Central memory CD8-positive, alpha-beta T cell (primary cell): ENCODE measurements at regions not wholly inside any gene's neighbourhood (a gene's known extent, or its start where the extent isn't known, plus 50 kb on each side); places are given as distances from the start of the nearest gene placed in this dataset.
A peak's percentile ranks its signal among the peaks of the same experiment; 100 is the strongest.

ENCODE experiments used
- ATAC-seq: fragments of 150-1000 bp; cut with Tn5 transposase; replicated peaks from 2 replicates; pipeline ENCODE4 v1.10.0; 2022; ENCODE audit warnings: mild to moderate bottlenecking, moderate FRiP score, moderate number of reproducible peaks; ENCODE audit not compliant: poor library complexity, severe bottlenecking; ENCODE audit errors: extremely low read depth
- DNase-seq, 2 donors: peaks; one replicate each; pipeline ENCODE4 v3.0.0; 2021; ENCODE audit warnings: low spot score in 2 of 2
- H3K27ac Mint-ChIP-seq: one replicate; pipeline ENCODE4 v1.8.0; 2022; ENCODE audit warnings: low read depth, mild to moderate bottlenecking, moderate library complexity, mixed read lengths
- H3K27me3 Mint-ChIP-seq: one replicate; pipeline ENCODE4 v1.8.0; 2022; ENCODE audit warnings: mixed read lengths
- H3K36me3 Mint-ChIP-seq: one replicate; pipeline ENCODE4 v1.8.0; 2022; ENCODE audit warnings: mild to moderate bottlenecking, moderate library complexity, mixed read lengths; ENCODE audit not compliant: insufficient read depth
- H3K4me1 Mint-ChIP-seq: one replicate; pipeline ENCODE4 v1.8.0; 2022; ENCODE audit warnings: mixed read lengths
- H3K4me3 Mint-ChIP-seq: one replicate; pipeline ENCODE4 v1.8.0; 2022; ENCODE audit warnings: mild to moderate bottlenecking, moderate library complexity, mixed read lengths
- H3K9me3 Mint-ChIP-seq: one replicate; pipeline ENCODE4 v1.8.0; 2022; ENCODE audit warnings: mixed read lengths

DNA sequence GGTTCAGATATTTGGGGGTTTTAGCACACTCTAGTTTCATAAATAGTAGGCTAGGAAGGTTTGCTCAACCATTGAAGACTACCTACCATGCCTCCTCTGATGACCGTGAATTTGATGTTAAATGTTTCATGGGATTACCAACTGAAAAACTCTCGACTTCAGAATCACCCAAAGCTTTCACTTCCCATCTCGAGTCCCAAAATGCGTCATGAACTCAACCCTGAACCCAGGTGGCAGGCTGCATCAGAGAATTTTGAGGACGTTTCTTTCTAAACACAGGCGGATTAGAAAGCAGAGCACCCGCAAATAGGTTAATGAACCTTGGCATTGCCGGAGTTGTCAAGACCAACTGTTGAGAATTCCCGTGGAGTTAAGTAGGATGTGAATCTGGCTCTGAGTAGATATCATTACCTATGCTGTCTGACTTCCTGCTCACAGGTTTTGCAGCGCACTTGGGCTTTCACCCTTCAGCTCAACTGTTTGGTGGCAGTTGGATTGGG, 98.4 kb upstream of the ADTRP start:
- Mint-ChIP-seq H3K27me3 (peaks cover 46% of the 10 kb centered on the region), H3K27ac (no peak overlapping the region), H3K36me3 (no peaks in the 10 kb centered on the region), H3K4me3 (no peak overlapping the region), H3K4me1 (no peaks in the 10 kb centered on the region), H3K9me3 (peaks cover 11% of the 10 kb centered on the region)
- ATAC-seq (no peak), DNase-seq (no peak)

DNA sequence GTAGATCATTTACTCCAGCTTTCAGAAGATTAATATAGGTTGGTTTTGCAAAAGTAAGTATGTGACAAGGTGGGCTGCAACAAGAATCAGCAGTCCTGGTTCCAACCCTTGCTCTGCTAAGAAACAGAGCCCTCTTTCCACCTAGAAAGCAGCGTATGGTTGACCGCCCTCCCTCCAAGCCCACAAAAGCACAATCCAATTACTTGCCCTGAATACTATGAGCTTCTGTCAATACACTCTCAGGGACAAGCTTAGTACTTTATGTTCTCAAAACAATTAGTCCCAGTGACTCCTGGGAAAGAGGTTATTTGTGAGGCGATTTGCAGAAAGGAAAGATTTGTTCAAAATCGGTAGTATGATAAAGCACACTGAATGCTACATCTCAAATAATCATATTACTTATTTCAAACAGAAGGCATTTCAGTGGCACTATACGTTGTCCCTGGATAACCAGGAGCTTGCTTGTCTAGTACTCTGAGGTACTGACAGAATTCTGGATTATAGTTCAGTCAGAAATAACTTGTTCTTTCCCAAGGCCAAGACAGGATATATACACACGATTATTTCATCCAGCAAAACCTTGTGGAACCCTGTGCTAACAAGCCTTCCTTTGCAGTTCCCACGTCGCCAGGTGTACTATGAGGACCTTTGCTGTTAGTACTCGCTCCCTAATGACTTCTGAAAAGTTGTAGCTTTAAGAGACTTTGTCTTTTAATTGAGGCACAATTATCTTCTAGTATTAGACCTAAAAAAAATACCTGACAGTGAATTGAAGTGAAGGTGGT, 96.9 kb upstream of the ADTRP start:
- peaks cover 5% of the 10 kb centered on the region for H3K9me3 Mint-ChIP-seq
- H3K4me3 Mint-ChIP-seq, result no peak overlapping the region
- H3K27ac Mint-ChIP-seq, result no peak overlapping the region
- no peaks in the 10 kb centered on the region for H3K4me1 Mint-ChIP-seq
- ATAC-seq (no peak), DNase-seq (no peak)
- no peaks in the 10 kb centered on the region for H3K36me3 Mint-ChIP-seq
- peaks cover 39% of the 10 kb centered on the region for H3K27me3 Mint-ChIP-seq

DNA sequence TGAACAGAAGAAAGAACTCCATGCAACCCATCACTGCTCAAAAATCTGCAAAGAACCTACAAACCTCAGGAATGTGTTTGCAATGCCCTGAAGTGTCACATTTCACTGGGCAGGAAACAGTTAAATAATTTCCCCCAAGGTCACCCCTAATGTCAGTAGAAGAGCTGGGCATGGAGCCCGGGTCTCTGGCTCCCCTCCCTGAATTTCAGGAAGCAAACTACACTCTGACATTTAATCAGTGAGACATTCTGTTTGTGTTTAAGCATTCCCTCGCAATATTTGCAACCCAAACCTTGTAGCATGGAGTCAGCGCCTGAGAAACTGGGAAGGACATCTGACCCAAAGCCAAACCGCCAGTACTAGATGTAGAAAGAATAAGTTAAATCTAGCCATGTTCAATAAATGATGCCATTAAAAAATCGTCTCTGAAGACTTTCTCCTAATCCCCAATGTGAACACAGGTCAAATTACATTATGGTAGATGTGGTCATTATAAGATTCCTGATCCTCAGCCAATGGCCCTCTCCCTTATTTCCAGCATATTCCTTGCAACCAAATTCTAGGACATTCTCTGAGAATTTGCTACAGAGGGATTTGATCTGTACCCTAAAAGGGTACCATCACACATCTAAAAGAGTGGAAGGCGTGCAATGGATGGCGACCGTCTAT, 91.2 kb upstream of the ADTRP start:
- no peaks in the 10 kb centered on the region for H3K36me3 Mint-ChIP-seq

DNA sequence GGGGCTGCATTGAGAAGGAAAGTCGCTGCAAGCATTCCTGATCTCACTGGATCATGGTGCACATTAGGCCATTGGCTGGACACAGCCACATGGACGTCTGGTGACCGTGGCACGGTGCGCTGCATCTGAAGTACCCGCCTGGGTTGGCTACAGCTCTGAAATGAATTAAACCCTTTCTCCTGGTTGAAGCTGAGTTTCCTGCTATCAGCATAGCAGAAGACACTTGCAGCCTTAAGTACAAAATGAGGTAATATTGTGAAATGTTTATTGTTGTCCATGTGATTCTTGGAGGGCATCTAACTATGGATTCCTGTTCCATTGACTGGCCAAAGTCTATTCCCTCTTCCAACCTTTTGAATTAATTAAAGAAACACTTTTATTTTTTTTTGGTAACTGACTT, 89.8 kb upstream of the ADTRP start:
- Mint-ChIP-seq H3K9me3 (no peaks in the 10 kb centered on the region), H3K4me3 (no peak overlapping the region), H3K27me3 (peaks cover 23% of the 10 kb centered on the region), H3K27ac (no peak overlapping the region), H3K4me1 (no peaks in the 10 kb centered on the region), H3K36me3 (no peaks in the 10 kb centered on the region)
- no peak for DNase-seq
- ATAC-seq, result no peak

More for the DNA sequence above, 91.2 kb upstream of the ADTRP start:
- Mint-ChIP-seq H3K4me1 (no peaks in the 10 kb centered on the region), H3K9me3 (no peaks in the 10 kb centered on the region), H3K27ac (no peak overlapping the region), H3K27me3 (peaks cover 26% of the 10 kb centered on the region), H3K4me3 (no peak overlapping the region)
- DNase-seq (no peak), ATAC-seq (no peak)

DNA sequence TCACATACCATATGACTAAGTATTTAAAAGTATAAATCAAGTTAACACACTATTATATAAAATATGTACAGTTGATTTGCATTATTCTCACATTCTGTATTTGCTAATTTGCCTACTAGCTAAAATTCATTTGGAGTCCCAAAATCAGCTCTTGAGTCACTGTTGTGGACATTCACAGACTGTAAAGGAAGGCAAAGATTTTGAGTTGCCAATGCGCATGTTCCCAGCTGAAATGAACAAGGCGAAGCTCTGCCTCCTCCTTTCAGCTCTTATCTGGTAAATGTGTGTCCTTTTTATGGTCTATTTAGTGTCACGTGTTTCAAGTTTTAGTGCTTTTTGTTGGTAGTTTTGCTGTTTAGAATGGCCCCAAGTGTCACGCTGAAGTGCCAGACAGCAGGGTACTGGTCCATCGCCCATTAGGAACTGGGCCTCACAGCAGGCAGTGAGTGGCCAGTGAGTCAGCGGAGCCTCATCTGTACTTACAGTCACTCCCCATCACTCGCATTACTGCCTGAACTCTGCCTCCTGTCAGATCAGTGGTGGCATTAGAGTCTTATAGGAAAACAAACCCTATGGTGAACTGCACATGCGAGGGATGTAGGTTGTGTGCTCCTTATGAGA, 87.2 kb upstream of the ADTRP start:
- Mint-ChIP-seq H3K4me3 (no peak overlapping the region), H3K4me1 (no peaks in the 10 kb centered on the region), H3K9me3 (no peaks in the 10 kb centered on the region), H3K27me3 (peaks cover 16% of the 10 kb centered on the region), H3K27ac (no peak overlapping the region), H3K36me3 (no peaks in the 10 kb centered on the region)
- ATAC-seq, result no peak
- DNase-seq, result no peak

- ATAC-seq (no peak), DNase-seq (no peak)
- no peaks in the 10 kb centered on the region for H3K36me3 Mint-ChIP-seq
- H3K9me3 Mint-ChIP-seq, result no peaks in the 10 kb centered on the region
- no peak overlapping the region for H3K4me3 Mint-ChIP-seq
- H3K27me3 Mint-ChIP-seq, result peaks cover 31% of the 10 kb centered on the region
- H3K4me1 Mint-ChIP-seq, result no peaks in the 10 kb centered on the region
- H3K27ac Mint-ChIP-seq, result no peak overlapping the region
These were observed 79.8 kb upstream of the ADTRP start for GRCh38 chr6:11858439-11858838.

GRCh38 chr6:11855743-11856142, 77.1 kb upstream of the ADTRP start:
- Mint-ChIP-seq H3K27me3 (peaks cover 30% of the 10 kb centered on the region), H3K4me1 (no peaks in the 10 kb centered on the region), H3K4me3 (no peak overlapping the region), H3K9me3 (no peaks in the 10 kb centered on the region), H3K36me3 (no peaks in the 10 kb centered on the region), H3K27ac (no peak overlapping the region)
- ATAC-seq (no peak), DNase-seq (no peak)

DNA sequence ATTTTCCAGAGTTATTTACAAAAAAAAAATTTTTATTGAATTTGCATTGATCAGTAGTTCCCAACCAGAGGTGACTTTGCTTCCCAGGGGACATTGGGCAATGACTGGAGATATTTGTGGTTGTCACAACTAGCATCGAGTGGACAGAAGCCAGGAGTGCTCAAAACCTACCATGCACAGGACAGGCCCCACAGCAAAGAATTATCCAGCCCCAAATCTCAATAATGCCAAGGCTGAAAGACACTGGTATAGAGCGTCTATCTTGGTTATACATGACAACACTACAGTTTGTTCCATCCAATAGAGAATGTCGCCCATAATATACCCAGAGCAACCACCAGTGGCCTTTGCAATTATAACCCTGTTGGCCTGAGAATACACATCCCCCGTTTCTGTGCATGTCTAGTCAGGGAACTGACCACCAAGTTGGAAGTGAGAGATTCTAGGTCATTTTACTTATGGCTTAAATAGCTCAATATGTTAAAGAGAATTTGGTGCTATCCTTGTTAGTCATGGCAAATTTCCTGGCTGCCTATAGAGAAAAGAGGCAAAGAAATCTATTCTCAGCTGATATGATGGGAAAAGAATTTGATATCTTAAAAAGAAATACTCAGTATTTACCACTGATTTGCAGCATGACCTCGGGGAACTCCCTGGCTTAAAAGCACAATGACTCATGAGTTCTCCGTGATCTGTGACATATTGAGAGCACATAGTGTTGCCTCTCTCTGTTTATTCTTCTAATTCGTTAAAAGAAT, 76.0 kb upstream of the ADTRP start:
- H3K27me3 Mint-ChIP-seq, result peaks cover 22% of the 10 kb centered on the region
- H3K36me3 Mint-ChIP-seq, result no peaks in the 10 kb centered on the region
- DNase-seq (no peak), ATAC-seq (no peak)
- H3K4me3 Mint-ChIP-seq, result no peak overlapping the region
- no peaks in the 10 kb centered on the region for H3K9me3 Mint-ChIP-seq
- H3K4me1 Mint-ChIP-seq, result no peaks in the 10 kb centered on the region
- H3K27ac Mint-ChIP-seq, result no peak overlapping the region

DNA sequence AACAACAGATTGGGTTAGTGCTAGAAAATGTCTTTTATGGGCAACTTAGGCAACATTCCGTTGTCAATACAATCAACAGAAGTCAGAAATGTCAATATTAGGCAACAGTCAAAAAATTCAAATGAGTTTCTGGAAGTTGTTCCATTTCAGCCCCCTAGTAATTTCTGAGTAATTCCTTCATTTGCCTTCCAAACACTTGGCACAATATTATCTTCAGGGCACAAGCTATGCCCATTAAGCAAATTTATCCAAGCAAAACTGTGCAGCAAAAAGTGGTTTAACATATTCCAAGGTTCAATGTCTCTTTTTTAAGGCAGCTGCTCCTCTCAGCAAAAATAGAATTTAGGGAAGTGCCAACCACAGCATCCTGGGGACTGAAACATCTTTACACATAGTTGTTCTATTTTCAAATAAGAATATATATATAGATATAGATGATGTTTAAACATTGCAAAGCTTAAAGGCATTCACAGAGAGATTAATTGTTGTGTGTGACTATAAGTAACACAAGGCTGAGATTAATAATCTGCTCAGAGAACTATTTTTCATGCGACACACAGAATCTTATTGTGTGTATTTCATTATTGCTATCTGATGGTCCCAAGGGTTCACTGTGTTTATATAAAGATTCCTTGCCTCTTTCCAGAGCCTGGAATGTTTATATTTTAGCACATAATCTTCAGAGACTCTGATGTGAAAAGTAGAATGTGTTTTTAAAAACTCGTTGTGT, 75.2 kb upstream of the ADTRP start:
- Mint-ChIP-seq H3K4me1 (no peaks in the 10 kb centered on the region), H3K36me3 (no peaks in the 10 kb centered on the region), H3K27me3 (peaks cover 17% of the 10 kb centered on the region), H3K9me3 (no peaks in the 10 kb centered on the region), H3K27ac (no peak overlapping the region), H3K4me3 (no peak overlapping the region)
- no peak for DNase-seq
- no peak for ATAC-seq

- Mint-ChIP-seq H3K27me3 (peaks cover 17% of the 10 kb centered on the region), H3K27ac (no peak overlapping the region), H3K4me3 (peak overlapping the region; percentile 47), H3K36me3 (no peaks in the 10 kb centered on the region), H3K4me1 (no peaks in the 10 kb centered on the region), H3K9me3 (no peaks in the 10 kb centered on the region)
- ATAC-seq (no peak), DNase-seq (no peak)
These were observed 73.6 kb upstream of the ADTRP start for GRCh38 chr6:11852061-11852651.

- H3K9me3 Mint-ChIP-seq, result no peaks in the 10 kb centered on the region
- DNase-seq, result no peak
- H3K27ac Mint-ChIP-seq, result no peak overlapping the region
- H3K4me3 Mint-ChIP-seq, result peak overlapping the region; percentile 47
- no peaks in the 10 kb centered on the region for H3K36me3 Mint-ChIP-seq
- peaks cover 17% of the 10 kb centered on the region for H3K27me3 Mint-ChIP-seq
- H3K4me1 Mint-ChIP-seq, result no peaks in the 10 kb centered on the region
- ATAC-seq, result no peak
These were observed 72.8 kb upstream of the ADTRP start for GRCh38 chr6:11851387-11851786.
